OCI-LY1 (cell line): ENCODE measurements at regions not wholly inside any gene's neighbourhood (a gene's known extent, or its start where the extent isn't known, plus 50 kb on each side); places are given as distances from the start of the nearest gene placed in this dataset.

Source experiments
- EZH2 ChIP-seq: fragments of 200-600 bp; sonication (generic), shearing (Covaris generic); IDR thresholded peaks from 2 replicates; pipeline ENCODE4 v1.8.0; 2017; ENCODE audit warnings: borderline replicate concordance, mixed run types, mild to moderate bottlenecking, antibody characterized with exemption, low read length, moderate library complexity, mixed read lengths
- TF ChIP-seq, protein P1 (sequence below): fragments of 200-600 bp; sonication (generic), shearing (Covaris generic); IDR thresholded peaks from 2 replicates; pipeline ENCODE4 v1.5.1; 2017; ENCODE audit warnings: mild to moderate bottlenecking, antibody characterized with exemption, low read length, moderate library complexity, mixed read lengths

DNA sequence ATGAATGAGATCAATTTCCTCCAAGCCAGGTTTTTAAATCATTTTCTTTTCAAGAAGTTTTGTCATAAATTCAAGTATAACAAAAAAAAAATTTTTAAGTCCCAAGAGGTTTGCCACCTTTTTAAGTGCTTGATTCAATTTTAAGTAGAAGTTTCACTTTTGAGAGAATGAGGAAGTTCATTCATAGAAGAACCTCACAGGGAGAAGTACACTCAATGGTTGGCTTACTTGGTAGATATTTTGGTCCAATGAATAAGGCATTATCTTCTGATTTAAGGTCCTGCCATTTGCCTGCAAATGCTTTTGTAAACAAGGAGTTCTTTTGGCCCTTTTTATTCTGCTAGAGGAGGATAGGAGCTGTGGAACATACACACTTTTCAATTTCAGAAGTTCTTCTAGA, 96.7 kb upstream of the NOVA1 start:
- TF ChIP-seq, protein P1, sequence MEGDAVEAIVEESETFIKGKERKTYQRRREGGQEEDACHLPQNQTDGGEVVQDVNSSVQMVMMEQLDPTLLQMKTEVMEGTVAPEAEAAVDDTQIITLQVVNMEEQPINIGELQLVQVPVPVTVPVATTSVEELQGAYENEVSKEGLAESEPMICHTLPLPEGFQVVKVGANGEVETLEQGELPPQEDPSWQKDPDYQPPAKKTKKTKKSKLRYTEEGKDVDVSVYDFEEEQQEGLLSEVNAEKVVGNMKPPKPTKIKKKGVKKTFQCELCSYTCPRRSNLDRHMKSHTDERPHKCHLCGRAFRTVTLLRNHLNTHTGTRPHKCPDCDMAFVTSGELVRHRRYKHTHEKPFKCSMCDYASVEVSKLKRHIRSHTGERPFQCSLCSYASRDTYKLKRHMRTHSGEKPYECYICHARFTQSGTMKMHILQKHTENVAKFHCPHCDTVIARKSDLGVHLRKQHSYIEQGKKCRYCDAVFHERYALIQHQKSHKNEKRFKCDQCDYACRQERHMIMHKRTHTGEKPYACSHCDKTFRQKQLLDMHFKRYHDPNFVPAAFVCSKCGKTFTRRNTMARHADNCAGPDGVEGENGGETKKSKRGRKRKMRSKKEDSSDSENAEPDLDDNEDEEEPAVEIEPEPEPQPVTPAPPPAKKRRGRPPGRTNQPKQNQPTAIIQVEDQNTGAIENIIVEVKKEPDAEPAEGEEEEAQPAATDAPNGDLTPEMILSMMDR, result no peak
- no peak for TF ChIP-seq EZH2
